Activated naive CD4-positive, alpha-beta T cell treated with anti-CD3 and anti-CD28 coated beads, Interleukin-2, amount 10 ng/mL, durations not matched to agents 7 days and 5 days (primary cell): ENCODE measurements at regions not wholly inside any gene's neighbourhood (a gene's known extent, or its start where the extent isn't known, plus 50 kb on each side); places are given as distances from the start of the nearest gene placed in this dataset.
"Not testable (repeated sequence)": the region's sequence is repeated elsewhere in the genome, so short reads cannot be mapped to it uniquely, and the experiment has no call there.

Source experiments
- CTCF ChIA-PET: fragments of 350-600 bp; sonication (Branson Sonifier 250); formaldehyde crosslinking; loops from one replicate; lab custom pipeline; 2021; ENCODE audit warnings: antibody characterized with exemption; lab: Charles Lee
- DNase-seq: peaks from one replicate; pipeline ENCODE4 v3.0.0-alpha.2; 2020
- H3K27ac Mint-ChIP-seq: one replicate; pipeline ENCODE4 v1.8.0; 2021; ENCODE audit warnings: mild to moderate bottlenecking, moderate library complexity, mixed read lengths
- H3K27me3 Mint-ChIP-seq: one replicate; pipeline ENCODE4 v1.8.0; 2021; ENCODE audit warnings: mild to moderate bottlenecking, mixed read lengths
- H3K36me3 Mint-ChIP-seq: one replicate; pipeline ENCODE4 v1.8.0; 2021; ENCODE audit warnings: mixed read lengths
- H3K4me1 Mint-ChIP-seq: one replicate; pipeline ENCODE4 v1.8.0; 2021; ENCODE audit warnings: mixed read lengths
- H3K4me3 Mint-ChIP-seq: one replicate; pipeline ENCODE4 v1.8.0; 2021; ENCODE audit warnings: mild to moderate bottlenecking, moderate library complexity, mixed read lengths
- H3K9me3 Mint-ChIP-seq: one replicate; pipeline ENCODE4 v1.8.0; 2021; ENCODE audit warnings: mixed read lengths

DNA sequence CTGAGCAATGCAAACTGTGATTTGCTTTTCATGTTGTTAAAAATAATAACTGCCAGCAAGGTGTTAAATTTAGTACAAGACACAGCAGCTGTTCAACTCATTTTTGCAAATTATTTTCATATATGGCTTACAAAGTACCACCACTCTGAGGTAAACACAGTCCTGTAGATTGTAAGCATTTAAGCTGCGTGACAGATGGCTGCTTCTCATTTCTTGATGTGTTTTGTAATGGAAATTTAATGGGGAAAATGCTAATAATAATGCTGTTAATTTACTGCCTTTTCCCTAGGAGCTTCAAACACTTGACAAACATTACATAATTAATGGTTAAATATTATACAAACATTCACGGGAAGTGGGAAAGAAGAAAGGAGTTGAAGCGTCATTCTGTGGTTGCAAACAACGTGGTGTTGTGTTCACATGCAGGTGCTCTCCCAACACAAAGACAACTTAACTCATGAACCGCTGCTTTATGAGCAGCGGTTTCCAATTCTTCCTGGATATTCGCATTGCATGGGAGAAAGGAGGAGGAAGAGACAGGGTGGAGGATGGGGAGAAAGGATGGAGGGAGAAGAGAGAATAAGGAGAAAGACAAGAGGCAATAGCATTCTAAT, 236.8 kb upstream of the VCX start:
- Mint-ChIP-seq H3K27ac (no peak overlapping the region), H3K36me3 (no peaks in the 10 kb centered on the region), H3K4me3 (no peak overlapping the region), H3K9me3 (no peaks in the 10 kb centered on the region), H3K27me3 (no peaks in the 10 kb centered on the region), H3K4me1 (no peaks in the 10 kb centered on the region)
- CTCF ChIA-PET, result no interaction called here
- DNase-seq, result no peak

- DNase-seq, result no peak
- Mint-ChIP-seq H3K27ac (no peak overlapping the region), H3K36me3 (no peaks in the 10 kb centered on the region), H3K4me1 (no peaks in the 10 kb centered on the region), H3K4me3 (no peak overlapping the region), H3K9me3 (no peaks in the 10 kb centered on the region), H3K27me3 (no peaks in the 10 kb centered on the region)
- CTCF ChIA-PET, result no interaction called here
Measured at GRCh38 chrX:7603387-7603786, 239.6 kb upstream of the VCX start.

DNA sequence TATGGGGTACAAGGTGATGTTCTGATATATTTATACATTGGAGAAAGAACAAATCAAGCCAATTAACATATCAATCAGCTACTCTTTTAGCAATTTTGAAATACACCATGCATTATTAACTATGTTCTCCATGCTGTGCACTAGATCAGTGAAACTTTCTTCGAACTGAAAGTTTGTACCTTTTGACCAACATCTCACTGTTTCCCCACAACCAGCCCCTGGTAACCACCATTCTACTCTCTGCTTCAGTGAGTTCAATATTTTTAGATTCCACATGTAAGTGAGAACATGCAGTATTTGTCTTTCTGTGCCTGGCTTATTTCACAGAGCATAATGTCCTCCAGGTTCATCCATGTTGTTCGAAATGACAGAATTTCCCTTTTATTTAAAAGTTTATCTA, 246.1 kb upstream of the VCX start:
- Mint-ChIP-seq H3K27ac (no peak overlapping the region), H3K9me3 (no peaks in the 10 kb centered on the region), H3K4me3 (no peak overlapping the region), H3K36me3 (no peaks in the 10 kb centered on the region), H3K27me3 (no peaks in the 10 kb centered on the region), H3K4me1 (no peaks in the 10 kb centered on the region)
- DNase-seq, result no peak
- CTCF ChIA-PET, result no interaction called here

GRCh38 chrX:7593370-7593769, 249.6 kb upstream of the VCX start:
- H3K27ac Mint-ChIP-seq, H3K27me3 Mint-ChIP-seq, H3K4me3 Mint-ChIP-seq, H3K36me3 Mint-ChIP-seq, DNase-seq, H3K4me1 Mint-ChIP-seq, H3K9me3 Mint-ChIP-seq, CTCF ChIA-PET: not testable (repeated sequence)

GRCh38 chrX:7586126-7586525, 256.8 kb upstream of the VCX start:
- no peaks in the 10 kb centered on the region for H3K9me3 Mint-ChIP-seq
- no peak overlapping the region for H3K4me3 Mint-ChIP-seq
- H3K4me1 Mint-ChIP-seq, result no peaks in the 10 kb centered on the region
- no peak for DNase-seq
- CTCF ChIA-PET, result no interaction called here
- no peaks in the 10 kb centered on the region for H3K27me3 Mint-ChIP-seq
- no peak overlapping the region for H3K27ac Mint-ChIP-seq
- no peaks in the 10 kb centered on the region for H3K36me3 Mint-ChIP-seq

DNA sequence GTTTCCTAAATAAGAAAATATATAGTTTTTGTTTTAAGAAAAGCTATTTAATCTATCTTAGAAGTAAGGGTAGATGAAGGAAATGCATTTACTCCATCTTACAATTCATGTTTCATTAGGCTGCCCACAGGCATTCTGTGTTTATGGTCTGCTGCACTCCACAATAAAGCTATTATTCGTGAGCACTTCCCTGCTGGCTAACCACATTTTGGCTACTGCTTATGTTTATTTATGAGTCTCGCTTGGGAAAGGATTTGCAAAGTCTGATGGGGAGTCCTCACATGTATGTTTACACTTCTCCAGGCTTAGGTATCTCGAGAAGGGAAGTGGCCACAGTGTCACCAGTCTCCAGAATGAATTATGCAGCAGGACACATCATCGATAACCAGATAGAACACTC, 260.8 kb upstream of the VCX start:
- no peak overlapping the region for H3K27ac Mint-ChIP-seq
- H3K4me1 Mint-ChIP-seq, result no peaks in the 10 kb centered on the region
- no peak for DNase-seq
- CTCF ChIA-PET, result no interaction called here
- H3K4me3 Mint-ChIP-seq, result no peak overlapping the region
- no peaks in the 10 kb centered on the region for H3K9me3 Mint-ChIP-seq
- H3K36me3 Mint-ChIP-seq, result no peaks in the 10 kb centered on the region
- no peaks in the 10 kb centered on the region for H3K27me3 Mint-ChIP-seq

- Mint-ChIP-seq H3K36me3 (no peaks in the 10 kb centered on the region), H3K4me1 (no peaks in the 10 kb centered on the region), H3K9me3 (no peaks in the 10 kb centered on the region), H3K4me3 (no peak overlapping the region), H3K27ac (no peak overlapping the region), H3K27me3 (no peaks in the 10 kb centered on the region)
- CTCF ChIA-PET, result no interaction called here
- DNase-seq, result no peak
Measured at GRCh38 chrX:7580127-7580526, 262.8 kb upstream of the VCX start.

GRCh38 chrX:7574325-7574724, 268.6 kb upstream of the VCX start:
- no peaks in the 10 kb centered on the region for H3K4me1 Mint-ChIP-seq
- DNase-seq, result no peak
- H3K9me3 Mint-ChIP-seq, result no peaks in the 10 kb centered on the region
- no peaks in the 10 kb centered on the region for H3K27me3 Mint-ChIP-seq
- CTCF ChIA-PET, result no interaction called here
- H3K4me3 Mint-ChIP-seq, result no peak overlapping the region
- no peak overlapping the region for H3K27ac Mint-ChIP-seq
- H3K36me3 Mint-ChIP-seq, result no peaks in the 10 kb centered on the region

- H3K36me3 Mint-ChIP-seq, result no peaks in the 10 kb centered on the region
- H3K27me3 Mint-ChIP-seq, result no peaks in the 10 kb centered on the region
- no peak overlapping the region for H3K27ac Mint-ChIP-seq
- CTCF ChIA-PET, result no interaction called here
- H3K4me1 Mint-ChIP-seq, result no peaks in the 10 kb centered on the region
- no peak overlapping the region for H3K4me3 Mint-ChIP-seq
- H3K9me3 Mint-ChIP-seq, result no peaks in the 10 kb centered on the region
- no peak for DNase-seq
Measured at GRCh38 chrX:7570432-7571029, 272.4 kb upstream of the VCX start.

GRCh38 chrX:7568597-7568996, 274.4 kb upstream of the VCX start:
- H3K9me3 Mint-ChIP-seq, result no peaks in the 10 kb centered on the region
- CTCF ChIA-PET, result no interaction called here
- H3K36me3 Mint-ChIP-seq, result no peaks in the 10 kb centered on the region
- H3K4me1 Mint-ChIP-seq, result no peaks in the 10 kb centered on the region
- H3K27me3 Mint-ChIP-seq, result no peaks in the 10 kb centered on the region
- H3K4me3 Mint-ChIP-seq, result no peak overlapping the region
- no peak overlapping the region for H3K27ac Mint-ChIP-seq
- DNase-seq, result no peak

DNA sequence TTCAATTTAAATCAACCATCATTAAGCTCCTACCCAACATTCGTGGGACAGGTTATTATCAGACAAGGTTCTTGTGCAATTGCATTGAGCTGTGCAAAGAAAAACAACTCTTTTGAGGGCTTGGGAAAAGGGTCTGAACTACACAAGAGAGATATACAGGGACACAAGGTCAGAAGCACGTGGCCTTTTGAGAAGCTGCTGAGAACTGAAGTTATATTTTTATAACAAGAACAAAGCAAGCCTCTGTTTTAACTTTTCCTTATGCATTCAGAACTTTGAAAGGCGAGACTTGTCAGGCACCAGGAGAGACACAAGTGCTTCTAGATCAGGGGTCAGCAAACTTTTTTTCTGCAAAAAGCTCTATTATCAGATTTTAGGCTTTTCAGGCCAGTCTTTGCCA, 274.8 kb upstream of the VCX start:
- no peaks in the 10 kb centered on the region for H3K4me1 Mint-ChIP-seq
- no peaks in the 10 kb centered on the region for H3K36me3 Mint-ChIP-seq
- no peaks in the 10 kb centered on the region for H3K9me3 Mint-ChIP-seq
- DNase-seq, result no peak
- CTCF ChIA-PET, result no interaction called here
- no peak overlapping the region for H3K27ac Mint-ChIP-seq
- no peak overlapping the region for H3K4me3 Mint-ChIP-seq
- H3K27me3 Mint-ChIP-seq, result no peaks in the 10 kb centered on the region

DNA sequence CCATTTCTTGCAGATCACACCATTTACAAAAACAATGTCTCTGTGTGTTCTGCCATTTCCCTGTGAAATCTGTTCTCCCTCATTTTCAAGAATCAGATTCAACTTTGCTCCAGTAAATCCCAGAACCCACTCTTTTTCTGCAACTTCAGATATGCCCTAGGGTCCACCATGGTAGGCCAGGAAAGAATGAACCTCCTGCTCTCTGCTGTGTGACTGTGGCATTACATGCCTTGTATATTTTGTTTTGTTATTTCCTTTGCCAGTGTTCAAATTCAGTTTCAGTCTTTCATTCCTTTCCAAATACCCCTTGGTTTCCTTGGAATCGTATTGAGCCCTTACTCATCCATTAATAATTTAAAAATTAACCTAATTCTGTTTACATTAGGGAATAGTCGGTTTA, 290.2 kb upstream of the VCX start:
- Mint-ChIP-seq H3K4me3 (no peak overlapping the region), H3K4me1 (no peaks in the 10 kb centered on the region), H3K9me3 (peaks cover 8% of the 10 kb centered on the region), H3K27me3 (no peaks in the 10 kb centered on the region), H3K36me3 (no peaks in the 10 kb centered on the region), H3K27ac (no peak overlapping the region)
- DNase-seq, result no peak
- CTCF ChIA-PET, result no interaction called here

- Mint-ChIP-seq H3K4me1 (no peaks in the 10 kb centered on the region), H3K27me3 (no peaks in the 10 kb centered on the region), H3K27ac (no peak overlapping the region), H3K36me3 (no peaks in the 10 kb centered on the region), H3K9me3 (no peaks in the 10 kb centered on the region), H3K4me3 (no peak overlapping the region)
- no peak for DNase-seq
- CTCF ChIA-PET, result no interaction called here
Measured at GRCh38 chrX:7546551-7547080, 296.4 kb upstream of the VCX start.

GRCh38 chrX:7545564-7545963, 297.4 kb upstream of the VCX start:
- CTCF ChIA-PET, result no interaction called here
- no peaks in the 10 kb centered on the region for H3K27me3 Mint-ChIP-seq
- no peak for DNase-seq
- no peaks in the 10 kb centered on the region for H3K9me3 Mint-ChIP-seq
- H3K36me3 Mint-ChIP-seq, result no peaks in the 10 kb centered on the region
- no peak overlapping the region for H3K27ac Mint-ChIP-seq
- H3K4me1 Mint-ChIP-seq, result no peaks in the 10 kb centered on the region
- no peak overlapping the region for H3K4me3 Mint-ChIP-seq

DNA sequence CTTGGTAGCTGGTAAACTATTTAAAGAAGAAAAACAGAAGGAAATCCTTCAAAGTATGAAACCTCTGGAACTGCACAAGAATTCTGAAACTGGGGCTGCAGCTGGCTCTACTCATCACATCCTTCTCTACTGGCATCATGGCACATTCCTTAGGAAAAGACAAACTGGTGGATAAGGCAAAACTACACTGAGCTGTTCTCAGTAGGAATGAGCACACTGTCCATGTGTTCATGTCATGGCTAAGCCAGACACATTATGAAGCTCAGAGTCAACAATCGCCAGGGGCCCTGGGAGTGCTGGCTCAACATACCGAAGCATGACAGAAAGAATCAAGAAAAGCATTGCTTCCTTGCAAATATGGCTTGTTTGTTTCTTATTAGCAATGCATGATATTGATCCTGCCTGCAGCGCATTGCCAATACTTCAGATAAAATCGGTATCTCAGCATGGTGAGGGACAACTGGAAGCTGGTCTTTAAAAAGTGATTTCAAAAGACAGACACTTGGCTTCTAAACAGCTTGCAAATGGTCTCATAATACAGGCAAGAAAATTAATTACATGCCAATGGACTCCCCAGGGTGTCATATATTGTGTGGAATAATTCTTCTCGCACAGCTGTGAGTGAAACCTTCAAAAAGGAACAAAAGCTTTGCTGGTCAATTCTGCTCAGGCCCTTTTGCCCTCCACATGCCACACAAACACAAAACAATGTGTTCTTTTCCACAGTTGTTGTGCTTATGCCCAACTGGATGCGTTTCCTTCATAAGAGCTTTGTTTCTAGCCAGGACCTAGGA, 300.2 kb upstream of the VCX start:
- H3K27ac Mint-ChIP-seq, result no peak overlapping the region
- H3K9me3 Mint-ChIP-seq, result no peaks in the 10 kb centered on the region
- no peak for DNase-seq
- H3K27me3 Mint-ChIP-seq, result no peaks in the 10 kb centered on the region
- no peaks in the 10 kb centered on the region for H3K36me3 Mint-ChIP-seq
- no peak overlapping the region for H3K4me3 Mint-ChIP-seq
- no peaks in the 10 kb centered on the region for H3K4me1 Mint-ChIP-seq
- CTCF ChIA-PET, result no interaction called here
